Loucy (cell line): ENCODE measurements at regions not wholly inside any gene's neighbourhood (a gene's known extent, or its start where the extent isn't known, plus 50 kb on each side); places are given as distances from the start of the nearest gene placed in this dataset.

ENCODE experiments used
- EZH2phosphoT487 ChIP-seq: fragments of 200-600 bp; IDR thresholded peaks from 2 replicates; pipeline ENCODE4 v1.6.1; 2018; ENCODE audit warnings: antibody characterized with exemption, mild to moderate bottlenecking, moderate library complexity, borderline replicate concordance
- TF ChIP-seq, protein P1 (sequence below): fragments of 200-600 bp; sonication (generic); conservative IDR thresholded peaks from 2 replicates; pipeline ENCODE4 v1.5.1; 2014; ENCODE audit warnings: mild to moderate bottlenecking, antibody characterized with exemption, low read length

- TF ChIP-seq, protein P1, sequence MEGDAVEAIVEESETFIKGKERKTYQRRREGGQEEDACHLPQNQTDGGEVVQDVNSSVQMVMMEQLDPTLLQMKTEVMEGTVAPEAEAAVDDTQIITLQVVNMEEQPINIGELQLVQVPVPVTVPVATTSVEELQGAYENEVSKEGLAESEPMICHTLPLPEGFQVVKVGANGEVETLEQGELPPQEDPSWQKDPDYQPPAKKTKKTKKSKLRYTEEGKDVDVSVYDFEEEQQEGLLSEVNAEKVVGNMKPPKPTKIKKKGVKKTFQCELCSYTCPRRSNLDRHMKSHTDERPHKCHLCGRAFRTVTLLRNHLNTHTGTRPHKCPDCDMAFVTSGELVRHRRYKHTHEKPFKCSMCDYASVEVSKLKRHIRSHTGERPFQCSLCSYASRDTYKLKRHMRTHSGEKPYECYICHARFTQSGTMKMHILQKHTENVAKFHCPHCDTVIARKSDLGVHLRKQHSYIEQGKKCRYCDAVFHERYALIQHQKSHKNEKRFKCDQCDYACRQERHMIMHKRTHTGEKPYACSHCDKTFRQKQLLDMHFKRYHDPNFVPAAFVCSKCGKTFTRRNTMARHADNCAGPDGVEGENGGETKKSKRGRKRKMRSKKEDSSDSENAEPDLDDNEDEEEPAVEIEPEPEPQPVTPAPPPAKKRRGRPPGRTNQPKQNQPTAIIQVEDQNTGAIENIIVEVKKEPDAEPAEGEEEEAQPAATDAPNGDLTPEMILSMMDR = no peak
- TF ChIP-seq EZH2phosphoT487 = no peak
These were observed 54.5 kb upstream of the ANKFN1 start for GRCh38 chr17:56098746-56099145.
